Loucy (cell line): ENCODE measurements at regions not wholly inside any gene's neighbourhood (a gene's known extent, or its start where the extent isn't known, plus 50 kb on each side); places are given as distances from the start of the nearest gene placed in this dataset.

Experiments used
- EZH2phosphoT487 ChIP-seq: fragments of 200-600 bp; IDR thresholded peaks from 2 replicates; pipeline ENCODE4 v1.6.1; 2018; ENCODE audit warnings: antibody characterized with exemption, mild to moderate bottlenecking, moderate library complexity, borderline replicate concordance
- TF ChIP-seq, protein P1 (sequence below): fragments of 200-600 bp; sonication (generic); conservative IDR thresholded peaks from 2 replicates; pipeline ENCODE4 v1.5.1; 2014; ENCODE audit warnings: mild to moderate bottlenecking, antibody characterized with exemption, low read length

DNA sequence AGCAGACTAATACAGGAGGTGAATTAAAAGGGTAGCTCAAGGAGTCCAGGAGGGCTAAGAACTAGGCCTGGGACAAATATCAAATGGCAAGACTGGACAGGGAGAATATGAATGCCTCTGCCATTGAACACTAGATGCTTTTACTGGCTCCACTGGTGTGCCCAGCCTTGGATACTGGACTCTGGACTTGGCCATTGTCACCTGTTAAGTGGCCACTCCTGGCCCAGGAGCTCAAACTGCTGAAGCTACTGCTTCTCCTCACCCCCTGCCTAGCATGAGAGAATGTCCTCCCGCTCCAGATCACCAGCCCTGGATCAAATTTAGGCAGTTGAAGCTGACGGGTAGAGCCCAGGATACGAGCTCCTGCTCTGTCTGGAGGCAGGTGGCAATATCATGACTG, 170.8 kb downstream of the DDX1 start:
- TF ChIP-seq, protein P1, sequence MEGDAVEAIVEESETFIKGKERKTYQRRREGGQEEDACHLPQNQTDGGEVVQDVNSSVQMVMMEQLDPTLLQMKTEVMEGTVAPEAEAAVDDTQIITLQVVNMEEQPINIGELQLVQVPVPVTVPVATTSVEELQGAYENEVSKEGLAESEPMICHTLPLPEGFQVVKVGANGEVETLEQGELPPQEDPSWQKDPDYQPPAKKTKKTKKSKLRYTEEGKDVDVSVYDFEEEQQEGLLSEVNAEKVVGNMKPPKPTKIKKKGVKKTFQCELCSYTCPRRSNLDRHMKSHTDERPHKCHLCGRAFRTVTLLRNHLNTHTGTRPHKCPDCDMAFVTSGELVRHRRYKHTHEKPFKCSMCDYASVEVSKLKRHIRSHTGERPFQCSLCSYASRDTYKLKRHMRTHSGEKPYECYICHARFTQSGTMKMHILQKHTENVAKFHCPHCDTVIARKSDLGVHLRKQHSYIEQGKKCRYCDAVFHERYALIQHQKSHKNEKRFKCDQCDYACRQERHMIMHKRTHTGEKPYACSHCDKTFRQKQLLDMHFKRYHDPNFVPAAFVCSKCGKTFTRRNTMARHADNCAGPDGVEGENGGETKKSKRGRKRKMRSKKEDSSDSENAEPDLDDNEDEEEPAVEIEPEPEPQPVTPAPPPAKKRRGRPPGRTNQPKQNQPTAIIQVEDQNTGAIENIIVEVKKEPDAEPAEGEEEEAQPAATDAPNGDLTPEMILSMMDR, result no peak
- TF ChIP-seq EZH2phosphoT487, result no peak
